Right atrium auricular region (tissue), 2 donors: ENCODE measurements at regions not wholly inside any gene's neighbourhood (a gene's known extent, or its start where the extent isn't known, plus 50 kb on each side); places are given as distances from the start of the nearest gene placed in this dataset.

Experiments
- DNase-seq: peaks from one replicate; pipeline ENCODE4 v3.0.0-alpha.2; 2019; ENCODE audit warnings: low spot score
- H3K27ac ChIP-seq, 2 donors: fragments of 200-600 bp; sonication (generic); 1 replicate in 1 of 2; 2 replicates in 1 of 2; pipeline ENCODE4 v1.5.1; 2016 to 2019
- H3K27me3 ChIP-seq, 2 donors: fragments of 200-600 bp; sonication (generic); one replicate each; pipeline versions ENCODE4 v1.5.1 to v1.6.0; 2017 to 2019
- H3K36me3 ChIP-seq: fragments of 200-600 bp; sonication (generic); one replicate; pipeline ENCODE4 v1.5.1; 2016
- H3K4me1 ChIP-seq, 2 donors: fragments of 200-600 bp; sonication (generic); one replicate each; pipeline versions ENCODE4 v1.5.1 to v1.6.0; 2017 to 2019
- H3K4me3 ChIP-seq, 2 donors: fragments of 200-600 bp; sonication (generic); 1 replicate in 1 of 2; 2 replicates in 1 of 2; pipeline ENCODE4 v1.5.1; 2017 to 2019; ENCODE audit warnings: mild to moderate bottlenecking in 1 of 2, moderate library complexity in 1 of 2
- H3K9me3 ChIP-seq, 2 donors: fragments of 200-600 bp; sonication (generic); one replicate each; pipeline ENCODE4 v1.5.1; 2019
- TF ChIP-seq, protein P1 (sequence below), 2 donors: fragments of 200-600 bp; sonication (generic); IDR thresholded peaks; one replicate each; pipeline ENCODE4 v1.5.1; 2019; ENCODE audit warnings: antibody characterized with exemption in 2 of 2

DNA sequence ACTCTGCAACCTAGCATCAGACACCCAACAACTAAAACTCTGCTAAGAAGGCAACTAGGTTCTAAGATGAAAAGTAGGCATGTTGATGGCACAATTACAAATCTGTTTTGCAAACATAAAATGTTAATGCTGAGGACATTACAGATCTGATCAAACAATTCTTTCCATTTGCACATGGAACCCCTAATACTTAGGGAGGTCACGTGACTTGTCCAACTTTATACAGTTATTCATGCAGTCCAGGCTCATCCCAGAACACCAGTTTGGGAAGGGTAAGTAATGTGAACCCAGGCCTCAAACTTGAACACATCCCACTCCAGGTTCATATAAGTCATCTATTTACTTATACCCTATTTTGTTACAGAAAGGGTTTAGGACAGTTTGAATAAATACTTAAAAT is 247.2 kb downstream of the HACE1 start:
- Histone ChIP-seq H3K4me1 (no peaks in the 10 kb centered on the region), H3K9me3 (no peaks in the 10 kb centered on the region), H3K27me3 (no peaks in the 10 kb centered on the region), H3K36me3 (no peaks in the 10 kb centered on the region), H3K4me3 (no peak overlapping the region), H3K27ac (no peak overlapping the region)
- TF ChIP-seq, protein P1, sequence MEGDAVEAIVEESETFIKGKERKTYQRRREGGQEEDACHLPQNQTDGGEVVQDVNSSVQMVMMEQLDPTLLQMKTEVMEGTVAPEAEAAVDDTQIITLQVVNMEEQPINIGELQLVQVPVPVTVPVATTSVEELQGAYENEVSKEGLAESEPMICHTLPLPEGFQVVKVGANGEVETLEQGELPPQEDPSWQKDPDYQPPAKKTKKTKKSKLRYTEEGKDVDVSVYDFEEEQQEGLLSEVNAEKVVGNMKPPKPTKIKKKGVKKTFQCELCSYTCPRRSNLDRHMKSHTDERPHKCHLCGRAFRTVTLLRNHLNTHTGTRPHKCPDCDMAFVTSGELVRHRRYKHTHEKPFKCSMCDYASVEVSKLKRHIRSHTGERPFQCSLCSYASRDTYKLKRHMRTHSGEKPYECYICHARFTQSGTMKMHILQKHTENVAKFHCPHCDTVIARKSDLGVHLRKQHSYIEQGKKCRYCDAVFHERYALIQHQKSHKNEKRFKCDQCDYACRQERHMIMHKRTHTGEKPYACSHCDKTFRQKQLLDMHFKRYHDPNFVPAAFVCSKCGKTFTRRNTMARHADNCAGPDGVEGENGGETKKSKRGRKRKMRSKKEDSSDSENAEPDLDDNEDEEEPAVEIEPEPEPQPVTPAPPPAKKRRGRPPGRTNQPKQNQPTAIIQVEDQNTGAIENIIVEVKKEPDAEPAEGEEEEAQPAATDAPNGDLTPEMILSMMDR (IDR thresholded peaks at IDR 0.05): no peak
- DNase-seq: no peak

DNA sequence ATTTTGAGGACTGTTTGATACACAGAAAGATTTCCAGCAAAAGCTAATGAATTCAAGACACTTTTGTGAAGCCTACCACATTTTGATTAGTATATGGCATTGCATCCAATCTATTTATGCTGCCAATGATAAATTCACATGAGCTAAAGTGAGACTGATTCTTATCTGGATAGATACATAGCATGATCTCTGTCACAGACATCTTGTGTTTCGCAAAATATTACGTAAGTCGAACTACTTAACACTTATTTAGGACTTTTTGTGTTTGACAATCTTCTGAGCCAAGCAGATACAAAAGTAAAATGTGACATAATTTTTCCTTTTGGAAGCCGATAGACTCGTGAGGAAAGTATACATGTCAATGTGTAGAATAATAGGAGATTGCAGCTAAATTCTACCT is 251.6 kb downstream of the HACE1 start:
- TF ChIP-seq, protein P1 (IDR thresholded peaks at IDR 0.05): no peak
- Histone ChIP-seq H3K9me3 (no peaks in the 10 kb centered on the region), H3K4me3 (no peak overlapping the region), H3K27ac (no peak overlapping the region), H3K36me3 (no peaks in the 10 kb centered on the region), H3K4me1 (no peaks in the 10 kb centered on the region), H3K27me3 (no peaks in the 10 kb centered on the region)
- DNase-seq: no peak

DNA sequence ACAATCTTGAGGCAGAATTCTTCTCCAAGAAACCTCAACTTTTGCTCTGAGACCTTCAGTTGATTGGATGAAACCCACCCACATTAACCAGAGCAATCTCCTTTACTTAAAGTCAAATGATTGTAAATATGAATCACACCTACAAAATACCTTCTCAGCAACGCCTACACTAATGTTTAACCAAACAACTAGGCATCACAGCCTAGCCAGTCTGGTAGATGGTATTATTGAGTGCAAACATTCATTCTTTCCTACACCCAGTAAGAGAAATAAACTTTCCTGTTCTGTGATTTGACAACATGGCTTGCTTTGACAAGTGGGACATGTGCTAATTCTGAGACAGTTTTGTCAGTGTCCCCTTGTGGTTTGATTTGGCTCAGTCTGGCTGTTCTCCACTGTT is 252.2 kb downstream of the HACE1 start:
- DNase-seq: no peak
- Histone ChIP-seq H3K27ac (no peak overlapping the region), H3K4me1 (no peaks in the 10 kb centered on the region), H3K36me3 (no peaks in the 10 kb centered on the region), H3K27me3 (no peaks in the 10 kb centered on the region), H3K4me3 (no peak overlapping the region), H3K9me3 (no peaks in the 10 kb centered on the region)
- TF ChIP-seq, protein P1 (IDR thresholded peaks at IDR 0.05): no peak

DNA sequence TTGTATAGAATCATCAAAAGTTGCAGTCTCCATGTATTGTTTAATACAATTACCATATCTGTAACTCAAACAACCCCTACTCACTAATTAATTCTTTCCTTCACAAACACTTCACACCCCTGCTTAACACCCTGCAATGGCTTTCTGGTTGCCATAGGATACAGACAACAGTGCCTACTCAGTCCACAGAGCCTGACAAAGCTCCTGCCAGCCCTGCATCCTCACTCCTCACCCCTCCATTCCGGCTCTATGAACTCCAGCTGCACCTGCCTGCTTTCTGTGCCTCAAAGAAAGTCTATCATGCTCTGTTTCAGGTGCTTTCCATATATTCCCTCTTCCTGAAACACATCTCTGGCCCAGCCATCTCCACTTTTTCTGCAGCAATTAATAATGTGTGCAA is 253.4 kb downstream of the HACE1 start:
- Histone ChIP-seq H3K9me3 (no peaks in the 10 kb centered on the region), H3K27me3 (no peaks in the 10 kb centered on the region), H3K36me3 (no peaks in the 10 kb centered on the region), H3K27ac (no peak overlapping the region), H3K4me3 (no peak overlapping the region), H3K4me1 (no peaks in the 10 kb centered on the region)
- DNase-seq: no peak
- TF ChIP-seq, protein P1 (IDR thresholded peaks at IDR 0.05): no peak

DNA sequence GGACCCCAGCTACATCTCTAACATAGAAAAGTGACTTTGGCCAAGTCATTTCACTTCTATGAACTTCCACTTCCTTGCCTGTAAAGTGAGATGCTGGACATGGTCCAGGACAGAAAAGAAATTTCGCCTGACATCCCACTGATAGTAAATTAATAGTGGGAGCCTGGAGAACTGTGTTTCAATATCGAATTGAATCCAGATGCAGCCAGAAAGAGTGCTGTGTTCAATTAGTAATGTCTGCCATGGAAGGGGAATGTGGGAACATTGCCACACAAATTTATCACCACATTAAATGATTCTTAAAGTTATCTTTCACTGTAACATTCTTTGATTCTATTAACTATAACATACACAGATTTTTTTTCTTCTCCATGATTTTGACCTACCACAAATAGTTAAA is 255.0 kb downstream of the HACE1 start:
- H3K9me3 ChIP-seq: no peaks in the 10 kb centered on the region
- H3K27me3 ChIP-seq: no peaks in the 10 kb centered on the region
- TF ChIP-seq, protein P1 (IDR thresholded peaks at IDR 0.05): no peak
- H3K27ac ChIP-seq: no peak overlapping the region
- H3K4me3 ChIP-seq: no peak overlapping the region
- no peaks in the 10 kb centered on the region for H3K36me3 ChIP-seq
- H3K4me1 ChIP-seq: no peaks in the 10 kb centered on the region
- DNase-seq: no peak

DNA sequence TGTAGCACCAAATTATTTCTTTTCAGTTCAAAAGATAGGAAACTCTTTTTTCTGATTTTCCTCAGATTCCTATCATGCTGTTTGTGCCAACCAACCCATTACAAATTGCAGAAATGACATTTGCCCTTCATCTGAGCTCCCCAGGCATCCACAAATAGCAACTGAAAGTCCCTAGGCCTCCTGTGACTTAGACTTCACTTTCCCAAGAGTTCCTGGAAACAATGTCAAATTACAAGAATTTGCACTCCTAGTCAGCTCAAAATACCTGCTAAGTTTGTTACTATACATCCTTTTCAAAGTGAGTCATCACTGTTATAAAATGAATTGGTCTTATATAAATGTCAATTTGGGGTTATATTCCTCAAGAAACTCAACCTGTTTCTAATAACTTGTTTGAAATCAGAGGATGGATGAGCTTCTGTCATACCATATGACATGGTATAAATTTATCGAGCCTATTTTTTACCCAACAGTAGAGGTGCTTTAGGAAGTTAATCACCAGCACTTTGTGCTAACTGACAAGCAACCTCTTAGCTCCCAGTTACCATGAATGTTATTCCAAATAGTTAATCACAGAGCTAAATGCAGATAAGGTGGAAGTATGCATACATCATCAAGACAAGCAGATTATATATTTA is 256.5 kb downstream of the HACE1 start:
- no peak overlapping the region for H3K27ac ChIP-seq
- no peaks in the 10 kb centered on the region for H3K27me3 ChIP-seq
- H3K9me3 ChIP-seq: no peaks in the 10 kb centered on the region
- H3K36me3 ChIP-seq: no peaks in the 10 kb centered on the region
- H3K4me1 ChIP-seq: no peaks in the 10 kb centered on the region
- H3K4me3 ChIP-seq: no peak overlapping the region
- DNase-seq: no peak
- TF ChIP-seq, protein P1 (IDR thresholded peaks at IDR 0.05): no peak
